AG08395 (cell line): ENCODE measurements at regions not wholly inside any gene's neighbourhood (a gene's known extent, or its start where the extent isn't known, plus 50 kb on each side); places are given as distances from the start of the nearest gene placed in this dataset.
A peak's percentile ranks its signal among the peaks of the same experiment; 100 is the strongest.
"Not testable (repeated sequence)": the region's sequence is repeated elsewhere in the genome, so short reads cannot be mapped to it uniquely, and the experiment has no call there.

Source experiments
- DNase-seq: peaks from one replicate; pipeline ENCODE4 v3.0.0; 2012; ENCODE audit warnings: mixed read lengths, low spot score

GRCh38 chr13:30520571-30520970, 54.8 kb upstream of the HMGB1 start:
- DNase-seq = peak; percentile 58

DNA sequence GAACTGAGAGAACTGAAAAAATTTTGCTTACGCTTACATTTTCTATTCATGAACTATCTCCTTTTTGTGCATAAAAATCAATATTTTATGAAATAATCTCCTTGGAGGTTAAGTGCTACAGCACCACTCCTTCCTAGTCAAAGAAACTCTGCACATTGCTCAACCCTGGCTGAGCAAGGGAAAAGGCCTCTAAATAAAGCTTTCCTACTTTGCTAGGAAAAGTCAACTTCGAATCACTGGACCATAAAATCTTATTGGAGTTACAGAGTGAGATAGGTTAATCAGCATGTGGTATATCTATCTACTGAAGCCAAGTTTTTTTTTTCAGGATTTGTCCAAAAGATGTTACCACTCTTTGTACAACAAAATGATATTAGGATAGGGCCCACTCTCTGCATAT, 57.5 kb upstream of the HMGB1 start:
- no peak for DNase-seq

- DNase-seq = not testable (repeated sequence)
These were observed 58.1 kb upstream of the HMGB1 start for GRCh38 chr13:30523817-30524216.

GRCh38 chr13:30525212-30525611, 59.5 kb upstream of the HMGB1 start:
- not testable (repeated sequence) for DNase-seq

DNA sequence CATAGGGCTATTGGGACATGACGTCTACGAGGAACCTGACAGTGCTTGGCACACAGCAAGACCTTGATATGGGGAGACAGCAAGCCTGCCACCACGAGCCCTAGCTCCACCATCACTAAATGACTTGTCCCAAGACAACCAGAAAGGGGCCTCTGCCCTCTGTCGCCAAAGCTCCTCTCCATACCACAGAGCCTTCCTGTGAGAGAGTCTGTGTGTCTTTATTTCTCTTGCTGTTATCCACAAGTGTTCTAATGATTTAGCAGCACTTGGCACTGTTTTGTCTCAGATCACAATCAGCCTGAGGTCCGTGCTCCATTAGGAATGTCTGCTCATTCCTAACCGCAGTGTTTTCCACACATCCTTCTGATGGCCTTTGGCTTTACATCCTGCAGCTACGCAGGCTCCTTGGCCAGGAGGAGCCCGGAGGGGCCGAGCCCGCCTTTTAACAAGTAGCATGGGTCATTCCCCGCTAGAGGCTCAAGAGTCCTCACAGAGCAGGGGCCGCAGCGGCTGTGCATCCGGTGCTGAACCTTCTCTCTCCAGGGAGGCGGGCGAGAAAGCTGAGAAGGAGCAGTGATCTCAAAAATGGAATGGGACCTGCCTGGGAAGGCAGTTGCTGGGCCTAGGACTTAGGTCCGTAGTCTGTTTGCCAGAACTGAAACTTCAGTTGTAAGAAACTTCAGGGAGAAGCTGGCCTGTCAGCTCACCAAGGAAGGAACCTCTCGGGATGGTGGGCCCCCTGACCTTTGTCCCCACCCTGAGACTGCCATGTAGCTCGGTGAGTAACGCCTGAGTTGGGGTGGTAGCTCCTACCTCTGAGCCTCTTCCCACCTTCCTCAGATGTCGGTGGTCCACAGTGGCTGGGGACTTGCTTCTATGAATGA, 61.1 kb upstream of the HMGB1 start:
- DNase-seq = no peak

GRCh38 chr13:30529085-30529834, 63.5 kb upstream of the HMGB1 start:
- DNase-seq = no peak

GRCh38 chr13:30535046-30535445, 69.3 kb upstream of the HMGB1 start:
- no peak for DNase-seq

DNA sequence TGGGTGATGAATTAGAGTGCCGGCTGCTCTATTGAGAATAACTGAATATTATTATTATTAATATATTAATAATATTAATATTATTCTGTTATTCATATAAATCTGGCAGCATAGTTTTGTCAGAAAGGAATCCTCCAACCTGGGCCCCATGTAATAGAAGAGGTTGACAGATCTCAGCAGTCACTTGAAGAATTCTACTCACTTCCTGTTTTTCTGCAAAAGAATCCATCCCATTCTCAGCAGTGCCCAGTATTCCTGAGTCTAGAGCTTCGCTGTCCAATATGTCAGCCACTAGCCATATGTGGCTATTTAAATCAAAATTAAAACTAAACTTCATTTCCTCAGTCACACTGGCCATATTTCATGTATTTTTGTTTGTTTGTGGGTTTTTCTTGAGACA, 72.4 kb upstream of the USPL1 start:
- DNase-seq = no peak

- DNase-seq = not testable (repeated sequence)
These were observed 69.7 kb upstream of the USPL1 start for GRCh38 chr13:30548046-30548445.

DNA sequence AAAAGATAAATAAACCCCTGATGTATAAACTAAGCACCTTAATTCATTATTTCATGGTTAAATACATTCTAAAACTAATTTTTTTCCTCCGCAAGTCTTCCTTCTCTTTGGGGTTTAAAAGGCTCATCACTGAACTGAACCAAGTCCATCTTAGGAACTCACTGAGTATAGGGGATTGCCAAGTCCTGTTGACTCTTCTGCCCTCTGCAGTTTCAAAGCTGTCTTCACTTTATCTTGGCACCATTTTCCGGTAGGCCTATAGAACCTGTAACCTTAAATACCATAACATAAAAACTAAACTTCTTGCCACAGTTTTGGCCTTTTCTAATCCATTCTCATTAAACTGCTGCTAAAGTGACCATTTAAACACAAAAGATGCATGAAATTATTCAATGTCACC, 66.5 kb upstream of the USPL1 start:
- DNase-seq = peak; percentile 43

DNA sequence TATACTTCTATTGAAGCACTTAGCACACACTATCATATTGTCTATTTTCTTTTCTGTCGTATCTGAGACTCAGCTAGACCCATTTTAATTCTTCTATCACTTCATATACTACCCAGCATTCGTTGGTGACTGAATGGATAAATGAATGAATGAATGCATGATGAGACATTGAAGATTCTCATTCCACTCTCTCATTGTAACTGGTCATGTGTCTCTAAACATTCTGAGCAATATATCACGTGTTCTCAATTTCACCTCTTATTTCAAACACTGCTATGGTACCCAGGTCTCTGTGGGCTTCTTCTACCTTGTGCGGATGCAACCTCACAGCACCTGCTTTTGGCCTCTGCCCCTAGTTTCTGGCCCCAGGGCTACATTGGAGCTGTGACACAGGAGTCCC, 65.2 kb upstream of the USPL1 start:
- DNase-seq = no peak

- no peak for DNase-seq
These were observed 58.4 kb upstream of the USPL1 start for GRCh38 chr13:30559274-30559673.

DNA sequence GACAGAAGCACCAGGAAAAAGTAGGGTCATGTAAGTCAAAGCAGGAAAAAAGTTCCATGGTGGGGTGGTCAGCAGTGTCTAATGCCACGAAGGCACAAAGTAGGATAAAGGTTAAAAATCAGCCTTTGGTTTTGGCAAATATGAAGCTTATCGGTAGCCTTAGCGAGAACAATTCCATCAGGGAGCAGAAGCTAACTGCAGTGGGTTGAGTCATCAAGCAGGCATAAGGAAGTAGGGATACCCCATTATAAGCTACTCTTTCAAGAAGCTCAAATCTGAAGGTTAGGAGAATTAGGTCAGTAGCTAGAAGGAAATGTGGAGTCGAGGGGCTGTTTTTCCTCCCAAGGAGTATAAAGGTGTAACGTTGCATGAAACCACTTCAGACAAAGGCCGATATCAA, 57.5 kb upstream of the USPL1 start:
- no peak for DNase-seq

DNA sequence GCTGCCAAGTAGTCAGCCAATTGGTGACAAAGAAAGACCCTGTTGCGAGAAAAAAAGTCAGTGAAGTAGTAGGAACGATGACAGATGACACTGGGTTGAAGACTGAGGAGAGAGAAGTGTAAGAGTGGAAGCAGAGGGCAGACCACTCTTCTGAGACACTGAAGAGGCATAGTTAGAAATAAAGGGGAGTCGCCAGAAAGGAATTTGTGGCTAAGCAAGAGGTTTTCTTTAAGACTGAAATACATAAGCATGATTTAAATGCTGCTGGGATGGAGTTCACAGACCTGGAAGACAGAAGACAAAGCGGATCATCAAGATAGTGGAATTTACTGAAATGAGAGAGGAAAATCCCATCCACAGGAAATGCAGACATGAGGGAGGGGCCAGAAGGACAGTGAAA, 56.2 kb upstream of the USPL1 start:
- DNase-seq = no peak

- DNase-seq = no peak
These were observed 53.2 kb upstream of the USPL1 start for GRCh38 chr13:30564489-30564888.

GRCh38 chr13:30565658-30566057, 52.1 kb upstream of the USPL1 start:
- DNase-seq = no peak

DNA sequence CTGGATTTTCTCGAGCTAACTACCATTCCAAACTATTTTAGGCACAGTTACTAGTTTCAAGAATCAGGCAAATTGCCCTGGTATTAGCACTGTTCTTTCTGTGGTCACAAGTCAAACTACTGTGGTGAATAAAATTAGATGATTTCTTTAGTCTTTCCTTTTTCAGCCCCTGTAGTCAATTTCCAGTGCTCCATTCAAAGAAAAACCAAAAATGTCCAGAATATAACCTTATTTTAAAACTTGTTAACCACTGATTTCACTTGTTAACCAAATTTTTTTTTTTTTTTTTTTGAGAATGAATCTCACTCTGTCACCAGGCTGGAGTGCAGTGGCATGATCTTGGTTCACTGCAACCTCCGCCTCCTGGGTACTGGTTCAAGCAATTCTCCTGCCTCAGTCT, 50.6 kb upstream of the USPL1 start:
- DNase-seq = no peak
